B cell (primary cell): ENCODE measurements at regions not wholly inside any gene's neighbourhood (a gene's known extent, or its start where the extent isn't known, plus 50 kb on each side); places are given as distances from the start of the nearest gene placed in this dataset.

Source experiments
- ATAC-seq: fragments of 200-7000 bp; cut with Tn5 transposase; one replicate; pipeline ENCODE4 v1.10.0; 2021; ENCODE audit warnings: low read depth, mild to moderate bottlenecking, moderate number of reproducible peaks, moderate library complexity
- CTCF ChIA-PET: fragments of 350-600 bp; sonication (Branson Sonifier 250); formaldehyde crosslinking; loops from one replicate; lab custom pipeline; 2021; ENCODE audit warnings: antibody characterized with exemption, inconsistent platforms; lab: Charles Lee
- POLR2A ChIA-PET: fragments of 350-600 bp; sonication (Branson Sonifier 250); formaldehyde crosslinking; loops from one replicate; lab custom pipeline; 2021; ENCODE audit warnings: antibody characterized with exemption; lab: Charles Lee
- DNase-seq: peaks from one replicate; pipeline ENCODE4 v3.0.0; 2013
- H2AFZ ChIP-seq: 2 replicates; pipeline ENCODE4 v1.6.1; 2012; ENCODE audit warnings: mild to moderate bottlenecking, low read depth, low read length; ENCODE audit not compliant: insufficient read depth, poor library complexity, severe bottlenecking
- H3K27ac ChIP-seq, 2 donors: 1 replicate in 1 of 2; 2 replicates in 1 of 2; pipeline ENCODE4 v1.5.1; 2012 to 2013; ENCODE audit warnings: low read length in 2 of 2, mild to moderate bottlenecking in 2 of 2, moderate library complexity in 1 of 2
- H3K27me3 ChIP-seq, 4 experiments: fragments of 200-600 bp in 1 of 4; sonication (generic) in 1 of 4; replicated peaks in 1 of 4; 1 replicate in 2 of 4; 2 replicates in 2 of 4; pipeline versions ENCODE4 v1.6.1 to v1.7.0; 2013 to 2016; ENCODE audit warnings: low read length in 3 of 4, mild to moderate bottlenecking in 2 of 4, mixed read lengths in 1 of 4, moderate library complexity in 1 of 4; ENCODE audit not compliant: insufficient read depth in 4 of 4, control insufficient read depth in 3 of 4; ENCODE audit errors: control extremely low read depth in 1 of 4
- H3K36me3 ChIP-seq, 2 experiments: replicated peaks in 1 of 2; 1 replicate in 1 of 2; 2 replicates in 1 of 2; pipeline versions ENCODE4 v1.6.1 to v1.7.1; 2013; ENCODE audit warnings: low read length in 1 of 2; ENCODE audit not compliant: insufficient read depth in 2 of 2, control insufficient read depth in 1 of 2; ENCODE audit errors: control extremely low read depth in 1 of 2, extremely low read depth in 1 of 2
- H3K4me1 ChIP-seq, 2 donors: fragments of 200-600 bp in 1 of 2; sonication (generic) in 1 of 2; 1 replicate in 1 of 2; 2 replicates in 1 of 2; pipeline versions ENCODE4 v1.5.1 to v1.6.1; 2013 to 2017; ENCODE audit warnings: low read length in 2 of 2; ENCODE audit not compliant: control insufficient read depth in 2 of 2, insufficient read depth in 2 of 2
- H3K4me2 ChIP-seq: replicated peaks from 2 replicates; pipeline ENCODE3; 2012; ENCODE audit warnings: mild to moderate bottlenecking, low read depth, low read length; ENCODE audit not compliant: poor library complexity, severe bottlenecking
- H3K4me3 ChIP-seq, 5 experiments: fragments of 200-600 bp in 1 of 5; sonication (generic) in 1 of 5; 1 replicate in 3 of 5; 2 replicates in 2 of 5; pipeline versions ENCODE4 v1.5.1 to v1.7.0; 2011 to 2016; ENCODE audit warnings: low read length in 4 of 5, mild to moderate bottlenecking in 4 of 5, low read depth in 2 of 5, control low read depth in 1 of 5, moderate library complexity in 1 of 5; ENCODE audit not compliant: insufficient read depth in 1 of 5; ENCODE audit errors: control extremely low read depth in 1 of 5, extremely low read depth in 1 of 5
- H3K79me2 ChIP-seq: fragments of 200-600 bp; sonication (generic); one replicate; pipeline ENCODE4 v1.6.0; 2016; ENCODE audit warnings: low read length; ENCODE audit not compliant: control insufficient read depth, insufficient read depth
- H3K9ac ChIP-seq: fragments of 200-600 bp; sonication (generic); 2 replicates; pipeline ENCODE4 v1.6.1; 2017; ENCODE audit warnings: mild to moderate bottlenecking, low read length, moderate library complexity
- H3K9me3 ChIP-seq, 3 donors: one replicate each; pipeline versions ENCODE4 v1.6.1 to v1.7.1; 2013; ENCODE audit warnings: low read length in 2 of 3; ENCODE audit not compliant: control insufficient read depth in 2 of 3, insufficient read depth in 1 of 3; ENCODE audit errors: control extremely low read depth in 1 of 3
- H4K20me1 ChIP-seq: 2 replicates; pipeline ENCODE4 v1.6.0; 2012; ENCODE audit warnings: mild to moderate bottlenecking, low read length; ENCODE audit not compliant: insufficient read depth, control insufficient read depth, poor library complexity, severe bottlenecking
- H3K27ac Mint-ChIP-seq: one replicate; pipeline ENCODE4 v1.8.0; 2021; ENCODE audit warnings: mixed read lengths
- H3K27me3 Mint-ChIP-seq: one replicate; pipeline ENCODE4 v1.8.0; 2021; ENCODE audit warnings: mixed read lengths
- H3K4me1 Mint-ChIP-seq: one replicate; pipeline ENCODE4 v1.8.0; 2021; ENCODE audit warnings: mixed read lengths
- H3K4me3 Mint-ChIP-seq: one replicate; pipeline ENCODE4 v1.8.0; 2021; ENCODE audit warnings: mixed read lengths
- H3K9me3 Mint-ChIP-seq: one replicate; pipeline ENCODE4 v1.8.0; 2022; ENCODE audit warnings: mixed read lengths; ENCODE audit not compliant: insufficient read depth
- EZH2 ChIP-seq: IDR thresholded peaks from 2 replicates; pipeline ENCODE4 v1.6.1; 2012; ENCODE audit warnings: borderline replicate concordance, low read depth, mild to moderate bottlenecking, moderate library complexity, low read length; ENCODE audit not compliant: insufficient read depth, poor library complexity, severe bottlenecking
- WGBS: methylation state at CpG from one replicate; pipeline ENCODE4 v1.1.5; 2013; ENCODE audit warnings: missing lambda C conversion rate; ENCODE audit not compliant: insufficient coverage; 5-methylcytosine and 5-hydroxymethylcytosine counted together
- intact Hi-C: fragments of 100-400 bp; cut with micrococcal nuclease; formaldehyde crosslinking; loops from one replicate; pipeline ENCODE4 v1.10.0; 2022
- TF ChIP-seq, protein P1 (sequence below): fragments of 200-600 bp; IDR thresholded peaks from one replicate; pipeline ENCODE4 v1.8.0; 2022; ENCODE audit warnings: antibody characterized with exemption, mild to moderate bottlenecking

GRCh38 chr5:128673000-128673399, 135.0 kb upstream of the FBN2 start:
- ChIA-PET POLR2A (no interaction called here), CTCF (interaction anchor here (0.6 kb wide), 1 partner anchor 173 kb away, joined by 3 read pairs; no protein-coding TSS in a partner anchor)
- intact Hi-C loops = loop anchor here (5.0 kb wide), 1 partner anchor 926 kb away; no protein-coding TSS in a partner anchor
- Mint-ChIP-seq H3K4me1 (no peaks in the 10 kb centered on the region), H3K4me3 (no peak overlapping the region), H3K27ac (no peak overlapping the region), H3K27me3 (no peaks in the 10 kb centered on the region), H3K9me3 (no peaks in the 10 kb centered on the region)
- H3K4me3 ChIP-seq = no peak overlapping the region
- H3K27ac ChIP-seq = no peak overlapping the region
- no CpG with 5 or more reads among the region's 3 CpGs for WGBS
- no peaks in the 10 kb centered on the region for H4K20me1 ChIP-seq
- H3K4me2 ChIP-seq = no peak overlapping the region
- no peaks in the 10 kb centered on the region for H3K4me1 ChIP-seq
- H3K9ac ChIP-seq = no peak overlapping the region
- no peaks in the 10 kb centered on the region for H3K79me2 ChIP-seq
- no peaks in the 10 kb centered on the region for H3K9me3 ChIP-seq
- H2AFZ ChIP-seq = no peak overlapping the region
- no peaks in the 10 kb centered on the region for H3K36me3 ChIP-seq
- no peak for DNase-seq
- TF ChIP-seq, protein P1, sequence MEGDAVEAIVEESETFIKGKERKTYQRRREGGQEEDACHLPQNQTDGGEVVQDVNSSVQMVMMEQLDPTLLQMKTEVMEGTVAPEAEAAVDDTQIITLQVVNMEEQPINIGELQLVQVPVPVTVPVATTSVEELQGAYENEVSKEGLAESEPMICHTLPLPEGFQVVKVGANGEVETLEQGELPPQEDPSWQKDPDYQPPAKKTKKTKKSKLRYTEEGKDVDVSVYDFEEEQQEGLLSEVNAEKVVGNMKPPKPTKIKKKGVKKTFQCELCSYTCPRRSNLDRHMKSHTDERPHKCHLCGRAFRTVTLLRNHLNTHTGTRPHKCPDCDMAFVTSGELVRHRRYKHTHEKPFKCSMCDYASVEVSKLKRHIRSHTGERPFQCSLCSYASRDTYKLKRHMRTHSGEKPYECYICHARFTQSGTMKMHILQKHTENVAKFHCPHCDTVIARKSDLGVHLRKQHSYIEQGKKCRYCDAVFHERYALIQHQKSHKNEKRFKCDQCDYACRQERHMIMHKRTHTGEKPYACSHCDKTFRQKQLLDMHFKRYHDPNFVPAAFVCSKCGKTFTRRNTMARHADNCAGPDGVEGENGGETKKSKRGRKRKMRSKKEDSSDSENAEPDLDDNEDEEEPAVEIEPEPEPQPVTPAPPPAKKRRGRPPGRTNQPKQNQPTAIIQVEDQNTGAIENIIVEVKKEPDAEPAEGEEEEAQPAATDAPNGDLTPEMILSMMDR = no peak
- no peak for TF ChIP-seq EZH2
- no peak for ATAC-seq
- no peaks in the 10 kb centered on the region for H3K27me3 ChIP-seq

GRCh38 chr5:128673411-128673957, 135.4 kb upstream of the FBN2 start:
- ChIA-PET POLR2A (no interaction called here), CTCF (no interaction called here)
- no peaks in the 10 kb centered on the region for H3K9me3 ChIP-seq
- no peaks in the 10 kb centered on the region for H3K79me2 ChIP-seq
- DNase-seq (no peak), ATAC-seq (no peak)
- no peak overlapping the region for H3K27ac ChIP-seq
- no peak overlapping the region for H3K9ac ChIP-seq
- H3K4me3 Mint-ChIP-seq = no peak overlapping the region
- H3K4me2 ChIP-seq = no peak overlapping the region
- H3K27ac Mint-ChIP-seq = no peak overlapping the region
- no CpG with 5 or more reads among the region's 1 CpG for WGBS
- no peaks in the 10 kb centered on the region for H4K20me1 ChIP-seq
- TF ChIP-seq EZH2 = no peak
- TF ChIP-seq, protein P1 = no peak
- no peaks in the 10 kb centered on the region for H3K27me3 ChIP-seq
- H3K9me3 Mint-ChIP-seq = no peaks in the 10 kb centered on the region
- H3K4me1 ChIP-seq = no peaks in the 10 kb centered on the region
- no peaks in the 10 kb centered on the region for H3K36me3 ChIP-seq
- H3K27me3 Mint-ChIP-seq = no peaks in the 10 kb centered on the region
- intact Hi-C loops = loop anchor here (5.0 kb wide), 1 partner anchor 926 kb away; no protein-coding TSS in a partner anchor
- H3K4me1 Mint-ChIP-seq = no peaks in the 10 kb centered on the region
- no peak overlapping the region for H3K4me3 ChIP-seq
- H2AFZ ChIP-seq = no peak overlapping the region
